ENCODE measurements at regions not wholly inside any gene's neighbourhood (a gene's known extent, or its start where the extent isn't known, plus 50 kb on each side); places are given as distances from the start of the nearest gene placed in this dataset.

- no peak for FAIRE-seq
- WGBS (ENCODE audit: insufficient coverage, low coverage, missing lambda C conversion rate) = 4% methylated on average over 2 of the region's 2 CpGs
- no peak for TF ChIP-seq FOXA1 (IDR thresholded peaks at IDR 0.05; ENCODE audit: borderline replicate concordance)
- no peak for TF ChIP-seq PRDM10 (IDR thresholded peaks at IDR 0.05; ENCODE audit: partially characterized antibody)
- no peak for TF ChIP-seq NFIX (CRISPR knock-in tag; IDR thresholded peaks at IDR 0.05; ENCODE audit: low read depth)
Observed at GRCh38 chr1:96291468-96291867, 430.1 kb upstream of the PTBP2 start.

More at GRCh38 chr1:96291468-96291867, 430.1 kb upstream of the PTBP2 start:
- intact Hi-C loops (cut with micrococcal nuclease) = no loop called here
- Histone ChIP-seq H3K4me2 (ENCODE audit: insufficient read depth, low read length) (no peak overlapping the region), H3K9me3 (replicated peaks; ENCODE audit: control insufficient read depth, insufficient read depth, low read depth, low read length) (no peaks in the 10 kb centered on the region; the same call in 1 of the 2 replicates), H3K9me1 (ENCODE audit: control insufficient read depth, insufficient read depth, low read length) (no peaks in the 10 kb centered on the region), H3K4me1 (replicated peaks in 1 of 2; ENCODE audit: control insufficient read depth in 2 of 2, insufficient read depth in 2 of 2, low read length in 2 of 2) (no peaks in the 10 kb centered on the region), H3K9ac (ENCODE audit: insufficient read depth in 1 of 2, low read depth in 2 of 2, low read length in 2 of 2) (no peak overlapping the region), H3K4me3 (no peak overlapping the region), H3K27ac (ENCODE audit: extremely low read depth, low read depth, low read length) (no peak overlapping the region), H3K27me3 (ENCODE audit: control insufficient read depth in 2 of 2, insufficient read depth in 2 of 2, low read length in 2 of 2) (no peaks in the 10 kb centered on the region), H4K20me1 (replicated peaks; ENCODE audit: control insufficient read depth, insufficient read depth, low read length) (no peaks in the 10 kb centered on the region), H3K79me2 (ENCODE audit: control insufficient read depth, insufficient read depth, low read length) (no peaks in the 10 kb centered on the region), H2AFZ (ENCODE audit: low read depth, low read length) (no peak overlapping the region), H3K36me3 (ENCODE audit: control insufficient read depth, insufficient read depth, low read length) (no peaks in the 10 kb centered on the region)
- POLR2A ChIA-PET = no interaction called here
- CTCF ChIA-PET (ENCODE audit: low intra/inter-chr PET ratio) = no interaction called here
- DNase-seq (ENCODE audit: extremely low read depth in 1 of 4, low spot score in 3 of 4) (no peak), ATAC-seq (no peak)
- BruUV-seq (replicated peaks) = no TSS peak
- in situ Hi-C loops (cut with MboI) = no loop called here
